ENCODE measurements at regions not wholly inside any gene's neighbourhood (a gene's known extent, or its start where the extent isn't known, plus 50 kb on each side); places are given as distances from the start of the nearest gene placed in this dataset.

GRCh38 chr15:37636736-37637135 lies 297.7 kb upstream of the TMCO5A start:
- WGBS, result 74% methylated on average over 1 of the region's 1 CpG
- Histone ChIP-seq H3K9ac (ENCODE audit: low read depth in 1 of 2, low read length in 2 of 2) (no peak overlapping the region), H3K4me3 (ENCODE audit: low read depth in 1 of 3, low read length in 3 of 3) (no peak overlapping the region), H3K9me3 (ENCODE audit: control insufficient read depth in 4 of 4, low read length in 3 of 4) (no peaks in the 10 kb centered on the region), H3K27me3 (ENCODE audit: control insufficient read depth in 4 of 4, insufficient read depth in 4 of 4, low read length in 3 of 4) (peaks cover 0 to 4% (median 1%) of the 10 kb centered on the region in 4 donors), H3K36me3 (ENCODE audit: control insufficient read depth in 4 of 4, insufficient read depth in 3 of 4, low read depth in 1 of 4, low read length in 3 of 4) (no peaks in the 10 kb centered on the region), H3K4me1 (ENCODE audit: control insufficient read depth in 4 of 4, insufficient read depth in 4 of 4, low read length in 3 of 4) (no peaks in the 10 kb centered on the region), H3K27ac (ENCODE audit: low read depth in 1 of 2, low read length in 2 of 2) (no peak overlapping the region)
- no peak for DNase-seq (ENCODE audit: low spot score)
- TF ChIP-seq NR2F2 (IDR thresholded peaks at IDR 0.05) (no peak), HNF4A (conservative IDR thresholded peaks at IDR 0.05) (no peak), TAF1 (conservative IDR thresholded peaks at IDR 0.05) (no peak), EGR1 (IDR thresholded peaks at IDR 0.05; ENCODE audit: low read depth in 2 of 2) (no peak), HNF4G (IDR thresholded peaks at IDR 0.05) (no peak), SP1 (IDR thresholded peaks at IDR 0.05) (no peak), ZBTB33 (IDR thresholded peaks at IDR 0.05) (no peak), YY1 (IDR thresholded peaks at IDR 0.05) (no peak), RAD21 (IDR thresholded peaks at IDR 0.05) (no peak), FOXA1 (IDR thresholded peaks at IDR 0.05) (no peak)

- no peaks in the 10 kb centered on the region for H3K9me3 ChIP-seq (ENCODE audit: control insufficient read depth in 4 of 4, low read length in 3 of 4)
- H3K27me3 ChIP-seq (ENCODE audit: control insufficient read depth in 4 of 4, insufficient read depth in 4 of 4, low read length in 3 of 4), result peaks cover 0 to 4% (median 1%) of the 10 kb centered on the region in 4 donors
- H3K9ac ChIP-seq (ENCODE audit: low read depth in 1 of 2, low read length in 2 of 2), result no peak overlapping the region
- H3K4me1 ChIP-seq (ENCODE audit: control insufficient read depth in 4 of 4, insufficient read depth in 4 of 4, low read length in 3 of 4), result no peaks in the 10 kb centered on the region
- H3K4me3 ChIP-seq (ENCODE audit: low read depth in 1 of 3, low read length in 3 of 3), result no peak overlapping the region
- H3K36me3 ChIP-seq (ENCODE audit: control insufficient read depth in 4 of 4, insufficient read depth in 3 of 4, low read depth in 1 of 4, low read length in 3 of 4), result no peaks in the 10 kb centered on the region
- TF ChIP-seq GABPA (IDR thresholded peaks at IDR 0.05 in 1 of 2, conservative IDR thresholded peaks at IDR 0.05 in 1 of 2) (no peak), FOXA2 (IDR thresholded peaks at IDR 0.05) (no peak), HNF4A (conservative IDR thresholded peaks at IDR 0.05) (no peak)
- DNase-seq (ENCODE audit: low spot score), result no peak
- no peak overlapping the region for H3K27ac ChIP-seq (ENCODE audit: low read depth in 1 of 2, low read length in 2 of 2)
Measured at GRCh38 chr15:37638116-37638515, 296.3 kb upstream of the TMCO5A start.

- H3K9me3 ChIP-seq (ENCODE audit: control insufficient read depth in 4 of 4, low read length in 3 of 4), result no peaks in the 10 kb centered on the region
- peaks cover 0 to 4% (median 1%) of the 10 kb centered on the region in 4 donors for H3K27me3 ChIP-seq (ENCODE audit: control insufficient read depth in 4 of 4, insufficient read depth in 4 of 4, low read length in 3 of 4)
- no peak overlapping the region for H3K27ac ChIP-seq (ENCODE audit: low read depth in 1 of 2, low read length in 2 of 2)
- no peak for TF ChIP-seq ATF3 (IDR thresholded peaks at IDR 0.05)
- no peak for TF ChIP-seq FOXA1 (IDR thresholded peaks at IDR 0.05)
- TF ChIP-seq REST (IDR thresholded peaks at IDR 0.05), result no peak
- TF ChIP-seq RXRA (IDR thresholded peaks at IDR 0.05), result no peak
- no peak for TF ChIP-seq SP1 (IDR thresholded peaks at IDR 0.05)
- no peak for TF ChIP-seq RAD21 (IDR thresholded peaks at IDR 0.05)
- TF ChIP-seq HNF4G (IDR thresholded peaks at IDR 0.05), result no peak
- no peak for TF ChIP-seq EGR1 (IDR thresholded peaks at IDR 0.05; ENCODE audit: low read depth in 2 of 2)
- no peak for TF ChIP-seq YY1 (IDR thresholded peaks at IDR 0.05)
- TF ChIP-seq ZBTB33 (IDR thresholded peaks at IDR 0.05), result no peak
- no peak overlapping the region for H3K9ac ChIP-seq (ENCODE audit: low read depth in 1 of 2, low read length in 2 of 2)
- DNase-seq (ENCODE audit: low spot score), result no peak
- H3K4me3 ChIP-seq (ENCODE audit: low read depth in 1 of 3, low read length in 3 of 3), result no peak overlapping the region
- no peaks in the 10 kb centered on the region for H3K36me3 ChIP-seq (ENCODE audit: control insufficient read depth in 4 of 4, insufficient read depth in 3 of 4, low read depth in 1 of 4, low read length in 3 of 4)
- H3K4me1 ChIP-seq (ENCODE audit: control insufficient read depth in 4 of 4, insufficient read depth in 4 of 4, low read length in 3 of 4), result no peaks in the 10 kb centered on the region
Measured at GRCh38 chr15:37638691-37639090, 295.7 kb upstream of the TMCO5A start.

All from liver (tissue), 7 donors.